ENCODE measurements at regions not wholly inside any gene's neighbourhood (a gene's known extent, or its start where the extent isn't known, plus 50 kb on each side); places are given as distances from the start of the nearest gene placed in this dataset.

DNA sequence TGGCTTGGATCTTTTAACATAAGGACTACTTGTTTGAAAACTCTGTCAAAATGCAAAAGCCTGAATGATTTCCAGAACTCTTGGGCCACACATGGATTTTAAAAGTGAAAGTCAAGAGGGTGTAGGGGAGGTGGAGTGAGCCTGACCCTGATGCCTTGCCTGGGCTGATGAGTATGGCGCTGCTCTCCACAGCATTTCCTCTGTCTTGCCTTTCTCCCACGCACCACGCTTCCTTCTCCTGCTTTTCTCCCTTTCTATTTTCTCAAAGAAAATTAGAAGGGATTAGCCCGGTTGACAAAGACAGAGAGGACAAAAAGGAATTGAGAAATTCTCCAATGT is 207.0 kb upstream of the CCDC68 start:
- intact Hi-C loops (cut with micrococcal nuclease) = no loop called here
- ATAC-seq = no peak
- DNase-seq = no peak

DNA sequence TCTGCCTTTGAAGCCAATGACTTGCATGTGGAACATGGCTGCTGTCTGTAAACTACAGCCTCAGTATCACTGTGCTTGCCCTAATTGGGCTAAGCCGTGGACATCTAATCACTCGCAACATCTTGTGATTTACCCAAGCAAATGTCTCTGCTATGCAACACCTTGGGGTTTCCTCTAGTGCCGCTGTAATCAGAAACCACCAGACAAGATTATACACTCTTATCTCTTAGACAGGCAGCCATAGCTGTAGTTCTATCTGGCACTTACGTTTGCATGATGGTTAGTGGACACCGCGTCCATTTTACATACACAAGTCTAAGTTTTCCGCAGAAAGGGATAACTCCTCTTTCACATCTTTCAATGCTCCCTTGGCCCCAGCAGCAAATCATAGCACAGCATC is 204.3 kb upstream of the CCDC68 start:
- DNase-seq = no peak
- intact Hi-C loops (cut with micrococcal nuclease) = no loop called here
- ATAC-seq = no peak

DNA sequence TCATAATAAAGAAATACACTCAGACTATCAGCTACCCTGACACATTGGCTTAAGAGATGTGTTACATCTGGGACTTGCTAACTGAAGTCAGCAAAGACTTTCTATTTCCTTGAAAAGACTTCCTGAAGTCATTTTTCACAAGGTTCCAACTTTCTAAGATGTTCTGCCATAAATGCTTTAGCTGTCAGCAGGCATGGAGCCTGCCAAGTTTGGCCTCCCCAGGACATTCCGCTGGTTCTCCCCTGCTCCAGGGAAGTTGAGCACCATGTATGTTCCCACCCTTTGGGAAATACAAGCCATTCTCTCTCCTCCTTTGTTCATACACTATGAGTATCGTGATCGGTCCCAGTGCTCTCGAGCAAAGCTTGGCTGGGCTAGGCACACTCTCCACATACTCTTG is 202.7 kb upstream of the CCDC68 start:
- peak; percentile 22 for ATAC-seq
- DNase-seq = peak; percentile 32
- intact Hi-C loops (cut with micrococcal nuclease) = no loop called here

DNA sequence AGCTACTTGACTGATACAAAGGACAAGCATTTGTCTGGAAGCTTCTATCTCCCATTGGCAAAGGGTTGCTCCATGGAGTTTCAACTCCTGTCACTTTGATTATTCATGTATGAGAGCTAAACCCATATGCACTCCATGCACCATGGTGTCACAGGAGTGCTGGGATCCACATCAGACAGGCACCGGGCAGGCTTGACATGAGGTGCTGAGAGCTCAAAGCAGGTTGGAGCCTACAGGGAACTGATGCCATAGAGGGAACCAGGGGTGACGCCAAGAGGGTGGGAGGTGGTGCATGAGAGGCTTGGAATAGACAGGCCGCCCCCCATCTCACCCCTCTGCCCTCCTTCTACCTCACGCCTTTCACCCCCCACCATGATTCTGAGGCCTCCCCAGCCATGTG is 199.8 kb upstream of the CCDC68 start:
- no peak for DNase-seq
- ATAC-seq = no peak
- intact Hi-C loops (cut with micrococcal nuclease) = no loop called here

DNA sequence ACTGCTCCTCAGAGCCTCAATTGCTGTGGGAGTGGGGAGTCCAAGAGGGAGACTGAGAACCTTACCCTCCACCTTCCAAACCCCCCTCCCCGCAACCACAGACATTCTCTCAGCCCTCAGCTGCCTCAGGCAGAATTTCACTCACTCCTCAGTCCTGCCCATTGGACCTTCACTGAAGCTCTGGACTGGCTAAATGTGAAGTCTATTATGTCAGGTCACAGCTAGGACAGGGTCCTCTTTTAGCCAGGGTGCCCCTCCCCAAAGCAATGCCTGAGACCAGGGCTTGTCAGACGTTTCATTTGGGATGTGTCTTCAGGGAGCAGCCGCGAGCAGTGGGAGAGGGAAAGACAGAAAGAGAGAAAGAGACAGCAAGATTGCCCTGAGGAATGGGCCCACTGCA is 199.3 kb upstream of the CCDC68 start:
- no peak for DNase-seq
- intact Hi-C loops (cut with micrococcal nuclease) = no loop called here

DNA sequence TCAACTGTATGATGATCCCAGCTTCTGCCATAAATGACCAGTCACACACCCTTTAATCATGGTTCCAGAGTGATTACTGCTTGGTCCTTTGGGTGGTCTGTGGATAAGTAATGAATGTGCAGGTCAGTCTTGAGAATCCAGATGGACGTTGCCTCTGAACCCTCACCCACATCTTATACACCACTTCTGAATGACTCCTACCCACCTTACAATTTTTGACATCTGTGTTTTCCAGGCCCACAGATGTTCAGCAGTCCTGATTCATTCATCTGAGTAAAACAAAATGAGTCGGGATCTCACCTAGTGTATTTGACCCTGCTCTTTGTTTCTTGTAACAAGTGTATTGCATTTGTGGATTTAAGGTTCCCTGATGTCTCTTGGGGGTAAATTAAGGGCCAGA is 194.1 kb upstream of the CCDC68 start:
- ATAC-seq (no peak), DNase-seq (no peak)
- intact Hi-C loops (cut with micrococcal nuclease) = no loop called here

More for the DNA sequence above, 199.3 kb upstream of the CCDC68 start:
- ATAC-seq = no peak

DNA sequence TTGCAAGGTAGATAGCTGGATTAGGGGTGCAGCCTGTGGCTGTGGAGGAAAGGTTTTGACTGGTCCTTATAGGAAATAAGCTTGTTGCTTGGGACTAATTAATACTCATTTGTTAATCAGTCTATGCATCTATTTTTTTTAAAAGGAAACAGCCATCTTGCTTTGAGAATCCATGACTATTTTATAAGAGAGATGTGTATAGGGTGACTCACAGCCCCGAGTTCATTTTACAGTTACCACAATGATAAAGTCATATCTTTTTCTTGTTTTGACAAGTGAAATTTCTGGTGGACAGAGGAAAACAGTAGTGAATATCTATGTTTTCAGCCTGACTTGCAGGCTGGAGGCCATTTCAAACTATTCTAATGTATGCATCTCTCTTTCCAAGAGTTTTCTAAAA is 193.5 kb upstream of the CCDC68 start:
- intact Hi-C loops (cut with micrococcal nuclease) = no loop called here
- DNase-seq (no peak), ATAC-seq (no peak)

DNA sequence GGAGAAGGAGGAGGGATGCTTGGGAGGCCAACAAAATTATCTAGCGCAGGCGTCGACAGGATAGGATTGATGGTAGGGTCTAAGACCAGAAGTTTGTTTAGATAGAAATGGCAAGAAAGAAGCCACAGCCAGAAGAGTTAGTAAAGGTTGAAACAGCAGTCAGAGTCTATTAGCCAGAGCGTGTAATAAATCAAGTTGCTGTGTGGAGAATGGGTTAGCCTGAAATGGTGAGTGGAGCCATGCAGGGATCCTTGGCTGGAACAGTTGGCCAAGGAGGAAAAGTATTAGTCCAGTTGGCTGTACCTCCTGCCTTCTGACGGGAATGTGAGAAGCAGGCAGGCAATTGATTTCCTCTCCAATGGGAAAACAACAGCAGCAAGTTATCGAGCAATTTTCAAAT is 190.7 kb upstream of the CCDC68 start:
- ATAC-seq (peak; percentile 66), DNase-seq (no peak)
- intact Hi-C loops (cut with micrococcal nuclease) = no loop called here

DNA sequence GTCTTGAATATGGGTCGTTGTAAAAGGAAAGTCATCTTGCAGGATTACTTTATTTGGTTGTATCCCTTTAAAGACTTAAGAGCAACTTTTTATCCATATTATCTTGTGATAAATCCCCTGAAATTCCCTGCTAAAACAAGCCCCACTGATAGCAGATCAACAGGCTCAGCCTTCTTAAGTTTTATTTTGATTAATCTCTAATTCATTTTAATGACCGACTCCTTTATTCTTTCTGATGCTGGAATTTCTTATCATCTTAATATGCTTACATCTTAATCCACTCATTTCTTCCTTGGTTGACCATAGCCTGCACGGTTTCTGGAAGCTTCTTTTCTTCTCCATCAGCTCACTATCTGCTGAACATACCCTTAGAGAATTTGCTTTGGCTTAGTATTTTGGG is 188.5 kb upstream of the CCDC68 start:
- DNase-seq (no peak), ATAC-seq (no peak)
- intact Hi-C loops (cut with micrococcal nuclease) = no loop called here

DNA sequence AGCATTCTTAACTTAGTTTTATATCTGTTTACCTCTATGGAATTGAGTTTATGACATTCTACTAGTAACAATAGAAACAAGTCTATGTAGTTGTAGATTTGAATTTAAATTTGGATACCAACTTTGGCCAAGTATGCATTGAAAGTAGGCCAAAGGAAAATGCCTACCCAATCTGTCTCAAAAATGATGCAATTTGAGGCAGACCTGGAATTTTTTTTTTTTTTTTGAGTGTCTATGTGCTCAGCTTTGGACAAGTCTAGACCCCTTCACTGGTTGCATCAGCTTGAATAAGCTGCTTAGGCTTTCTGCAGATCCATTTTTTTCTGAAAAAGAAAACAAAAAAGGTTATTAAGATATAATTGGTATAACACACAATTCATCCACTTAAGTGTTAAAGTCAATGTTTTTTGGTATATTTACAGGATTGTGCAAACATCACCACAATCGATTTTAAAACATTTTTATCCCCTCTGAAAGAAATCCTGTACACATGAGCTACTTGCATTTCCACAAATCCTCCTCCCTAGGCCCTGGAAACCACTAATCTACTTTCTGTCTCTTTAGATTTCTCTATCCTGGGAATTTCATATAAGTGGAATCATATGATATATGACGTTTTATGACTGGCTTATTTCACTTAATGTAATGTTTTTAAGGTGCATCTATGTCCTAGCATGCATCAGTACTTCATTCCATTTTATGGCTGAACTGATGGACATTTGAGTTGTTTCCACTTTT is 185.1 kb upstream of the CCDC68 start:
- DNase-seq = no peak
- ATAC-seq = no peak
- intact Hi-C loops (cut with micrococcal nuclease) = no loop called here

DNA sequence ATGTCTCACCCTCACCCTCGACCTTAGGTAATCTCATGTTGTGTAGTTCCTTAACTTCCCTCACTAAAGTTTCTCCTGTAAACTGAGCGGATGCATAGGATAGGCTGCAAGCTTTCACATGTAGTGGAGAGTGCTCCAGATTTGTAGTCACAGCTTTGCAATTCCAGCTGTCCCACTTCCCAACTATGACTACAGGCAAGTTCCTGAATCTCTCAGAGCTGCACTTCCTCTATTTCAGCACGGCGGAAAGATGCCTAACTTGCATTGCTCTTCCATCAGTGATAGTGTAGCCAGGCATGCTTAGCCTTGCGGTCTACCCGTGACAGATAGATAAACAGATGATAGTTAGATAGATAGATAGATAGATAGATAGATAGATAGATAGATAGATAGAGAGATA is 183.1 kb upstream of the CCDC68 start:
- ATAC-seq (no peak), DNase-seq (no peak)
- intact Hi-C loops (cut with micrococcal nuclease) = no loop called here

DNA sequence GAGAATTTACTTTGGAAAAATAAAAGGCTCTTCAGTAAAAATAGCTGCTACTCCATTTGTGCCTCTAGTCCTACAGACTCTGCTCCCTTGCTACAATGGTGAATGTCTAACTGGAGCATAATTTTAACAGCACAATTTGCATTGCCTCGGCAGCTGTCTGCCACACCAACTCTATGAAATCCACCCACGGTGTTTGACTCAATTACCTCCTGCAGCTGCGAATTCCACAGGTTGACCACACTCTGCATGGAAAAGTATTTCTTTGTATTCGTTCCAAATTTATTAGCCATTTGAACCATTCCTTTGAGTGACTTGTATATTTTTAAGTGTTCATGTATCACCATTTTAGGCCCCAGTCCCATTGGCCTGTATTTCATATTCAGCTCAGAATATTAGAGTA is 182.1 kb upstream of the CCDC68 start:
- intact Hi-C loops (cut with micrococcal nuclease) = no loop called here
- DNase-seq = no peak
- no peak for ATAC-seq

DNA sequence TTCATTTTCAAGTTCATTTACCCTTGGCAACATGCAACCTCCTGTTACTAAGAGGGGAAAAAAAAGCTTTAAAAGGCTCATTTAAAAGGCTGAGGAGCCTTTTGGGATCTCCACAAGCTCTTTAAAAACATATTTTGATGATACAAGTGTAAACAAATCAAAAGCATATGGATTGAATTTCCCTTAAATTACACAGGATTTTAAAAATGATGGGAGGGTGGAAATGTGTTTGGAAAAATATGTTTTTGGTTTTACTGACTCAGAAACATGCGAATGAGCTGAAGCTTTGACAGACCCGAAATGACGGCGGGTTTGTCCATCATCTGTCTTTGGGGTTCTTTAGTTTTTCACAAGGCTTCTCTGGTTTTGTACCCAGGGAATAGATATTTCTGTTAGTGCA is 180.6 kb upstream of the CCDC68 start:
- DNase-seq (no peak), ATAC-seq (no peak)
- intact Hi-C loops (cut with micrococcal nuclease) = no loop called here

DNA sequence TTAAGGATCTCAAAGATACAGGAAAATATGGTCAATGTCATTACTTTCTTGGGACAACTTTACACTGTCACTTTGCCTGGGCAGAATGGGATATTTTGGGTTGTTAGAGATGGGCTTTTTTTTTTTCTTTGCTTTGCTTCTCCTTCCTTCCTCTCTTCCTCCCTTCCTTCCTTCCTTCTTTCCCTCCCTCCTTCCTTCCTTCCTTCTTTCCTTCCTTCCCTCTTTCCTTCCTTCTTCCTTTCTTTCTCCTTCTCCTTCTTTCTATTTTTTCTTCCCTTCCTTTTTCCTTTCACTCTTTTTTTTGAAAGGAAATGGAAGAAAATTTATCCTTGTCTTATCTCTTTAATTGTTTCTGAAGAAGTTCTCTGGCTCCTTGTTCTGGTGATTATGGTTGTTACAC is 180.0 kb upstream of the CCDC68 start:
- no peak for ATAC-seq
- intact Hi-C loops (cut with micrococcal nuclease) = no loop called here
- DNase-seq = no peak

DNA sequence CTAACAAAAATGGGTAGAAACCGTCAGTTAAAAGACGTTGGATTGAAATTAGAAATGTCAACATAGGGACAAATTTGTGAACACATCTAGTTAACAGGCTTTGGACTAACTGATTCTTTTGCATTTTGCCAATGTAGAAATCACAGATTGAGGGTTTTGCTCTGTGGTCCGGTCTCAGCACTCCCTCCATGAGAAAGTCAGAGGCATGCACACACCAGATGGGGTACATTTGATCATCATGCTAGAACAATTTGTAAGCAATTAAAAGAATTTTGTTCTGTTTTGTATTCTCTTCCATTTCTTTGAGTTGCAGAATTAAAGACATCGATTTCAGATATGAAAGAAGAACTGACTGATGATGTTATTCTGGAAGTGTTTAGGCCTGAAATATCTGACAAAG is 179.1 kb upstream of the CCDC68 start:
- intact Hi-C loops (cut with micrococcal nuclease) = no loop called here
- DNase-seq (no peak), ATAC-seq (no peak)

DNA sequence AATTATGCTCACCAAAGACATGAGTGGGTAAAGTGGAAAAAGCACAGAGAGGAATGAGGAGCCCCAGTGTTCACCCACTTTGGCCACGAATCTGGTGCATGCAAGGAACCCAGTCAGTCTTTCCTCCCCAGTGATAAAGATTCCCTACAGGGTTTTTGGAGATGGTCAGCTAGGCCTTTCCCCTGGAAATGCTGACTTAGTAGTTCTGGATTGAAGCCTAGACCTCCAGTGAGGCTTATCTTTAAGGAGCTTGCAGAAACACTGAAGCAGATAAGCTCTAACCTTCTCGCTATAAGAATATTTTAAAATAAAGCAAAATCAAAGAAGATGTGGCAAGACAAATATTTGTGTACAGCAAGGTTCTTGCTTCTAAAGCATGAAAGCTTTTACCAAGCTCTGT is 178.3 kb upstream of the CCDC68 start:
- ATAC-seq (no peak), DNase-seq (no peak)
- intact Hi-C loops (cut with micrococcal nuclease) = no loop called here

DNA sequence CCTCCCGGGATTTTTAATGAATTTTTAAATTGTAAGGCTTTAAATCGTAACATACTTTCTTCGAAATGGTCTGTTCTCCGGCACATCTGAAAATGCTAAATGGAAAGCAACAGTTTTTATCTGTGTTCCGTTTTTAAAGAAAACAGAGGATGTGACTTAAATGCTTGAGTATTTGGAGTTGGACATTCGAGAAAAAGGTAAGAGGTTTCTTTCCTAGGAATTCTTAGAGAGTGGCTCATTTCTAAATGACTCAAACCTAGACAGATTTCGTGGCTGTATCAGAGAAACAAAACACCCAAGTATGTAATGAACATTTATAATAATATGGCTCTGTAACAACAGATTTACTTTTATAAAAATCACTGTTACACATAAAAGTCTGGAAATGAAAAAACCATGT is 177.6 kb upstream of the CCDC68 start:
- DNase-seq = no peak
- no peak for ATAC-seq
- intact Hi-C loops (cut with micrococcal nuclease) = no loop called here

DNA sequence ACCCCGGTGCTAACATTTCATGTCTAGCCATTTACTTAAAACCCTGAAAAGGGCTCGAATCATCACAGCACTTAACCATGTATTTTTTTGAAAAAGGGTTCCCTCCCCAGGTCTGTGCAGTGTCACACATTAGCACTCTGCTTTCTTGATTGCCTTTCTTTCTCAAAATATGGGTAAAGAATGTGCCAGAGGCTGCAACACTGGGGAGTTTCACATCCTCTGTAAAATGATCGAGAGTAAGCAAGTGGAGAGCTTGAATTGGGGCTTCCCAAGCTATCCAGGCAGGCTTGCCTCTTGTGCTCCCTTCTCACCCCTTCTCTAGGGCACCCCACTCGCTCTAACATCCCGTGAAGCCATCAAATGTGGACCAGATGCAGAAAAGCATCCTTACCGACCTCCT is 177.0 kb upstream of the CCDC68 start:
- ATAC-seq (no peak), DNase-seq (no peak)
- intact Hi-C loops (cut with micrococcal nuclease) = no loop called here

DNA sequence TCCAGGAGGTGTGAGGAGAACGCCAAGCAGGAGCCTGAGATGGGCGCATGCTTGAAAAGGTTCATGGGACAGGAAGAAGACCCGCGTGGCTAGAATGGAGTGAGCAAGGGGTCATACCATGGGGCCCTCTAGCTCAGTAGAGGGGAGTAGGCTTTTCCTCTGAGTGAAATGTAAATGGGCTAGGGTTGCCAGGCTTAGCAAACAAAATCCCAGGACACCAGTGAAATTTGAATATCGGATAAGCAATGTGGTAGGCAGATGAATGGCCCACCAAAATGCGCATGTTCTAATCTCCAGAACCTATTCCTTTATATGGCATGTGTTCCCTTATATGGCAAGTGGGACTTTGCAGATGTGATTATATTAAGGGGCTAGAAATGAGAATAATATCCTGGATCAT is 174.1 kb upstream of the CCDC68 start:
- intact Hi-C loops (cut with micrococcal nuclease) = no loop called here
- ATAC-seq = no peak
- no peak for DNase-seq

DNA sequence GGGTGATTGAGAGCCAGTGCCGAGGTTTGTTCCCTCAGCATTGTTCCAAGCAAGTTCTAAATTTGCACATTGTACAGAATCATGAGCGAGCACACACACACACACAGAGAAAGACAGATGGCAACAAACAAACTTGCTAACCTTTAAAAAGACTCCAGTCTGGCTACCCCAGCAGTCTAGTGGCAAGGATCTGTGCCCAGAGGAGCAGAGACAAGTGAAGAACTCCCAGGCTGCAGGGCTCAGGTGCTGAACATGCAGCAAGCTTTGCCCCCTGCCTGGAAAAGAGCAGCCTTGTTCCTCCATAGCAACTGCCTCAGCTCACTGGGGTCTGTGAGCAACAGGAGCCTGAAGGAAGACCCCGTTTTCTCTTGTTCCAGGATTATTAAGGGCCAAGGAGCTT is 169.2 kb upstream of the CCDC68 start:
- DNase-seq (no peak), ATAC-seq (no peak)
- intact Hi-C loops (cut with micrococcal nuclease) = no loop called here

DNA sequence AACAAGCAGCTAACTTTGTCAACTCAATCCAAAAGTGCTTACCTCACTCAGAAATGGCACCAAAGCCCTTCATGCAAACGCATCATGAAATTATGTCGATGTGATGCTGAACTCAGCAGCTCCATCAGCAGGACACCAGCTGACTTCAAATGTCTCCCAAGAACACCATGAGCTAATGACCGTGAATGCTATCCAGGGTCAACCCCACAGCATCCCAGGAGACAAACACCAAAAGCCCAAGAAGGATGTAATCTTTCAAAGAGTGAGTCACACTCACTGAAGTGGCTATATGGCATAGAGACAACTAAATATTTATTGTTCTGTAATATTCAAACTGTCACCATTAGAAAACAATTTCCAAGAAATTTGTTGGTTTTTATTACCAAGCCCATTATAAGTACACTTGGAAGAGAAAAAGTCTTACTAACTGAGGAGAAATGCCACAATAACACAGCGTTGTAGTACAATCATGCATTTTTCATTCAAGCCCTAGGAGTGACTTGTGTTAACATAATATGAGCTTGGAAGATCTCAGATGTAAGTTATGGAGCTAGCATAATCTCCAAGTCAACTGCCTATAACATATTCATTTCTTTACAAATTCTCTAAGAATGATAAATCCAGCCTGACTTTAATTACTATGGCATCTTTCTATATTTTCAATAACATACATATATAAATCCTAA is 165.0 kb upstream of the CCDC68 start:
- ATAC-seq (peak; percentile 50), DNase-seq (no peak)
- intact Hi-C loops (cut with micrococcal nuclease) = no loop called here

DNA sequence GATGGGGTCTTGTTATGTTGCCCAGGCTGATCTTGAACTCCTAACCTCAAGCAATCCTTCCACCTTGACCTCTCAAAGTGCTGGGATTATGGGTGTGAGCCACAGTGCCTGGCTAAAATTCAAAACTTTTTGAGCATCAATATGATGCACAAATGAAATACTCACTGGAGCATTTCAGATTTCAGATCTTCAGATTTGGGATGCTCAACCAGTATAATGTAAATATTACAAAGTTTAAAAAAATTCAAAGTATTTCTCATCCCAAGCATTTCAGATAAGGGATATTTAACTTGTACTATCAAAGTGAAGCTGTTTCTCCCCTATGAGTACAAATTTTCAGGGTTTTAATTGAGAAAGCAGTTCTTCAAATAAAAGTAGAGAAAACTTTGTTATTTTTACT is 164.1 kb upstream of the CCDC68 start:
- intact Hi-C loops (cut with micrococcal nuclease) = no loop called here
- no peak for DNase-seq
- no peak for ATAC-seq
